ENCODE measurements at regions not wholly inside any gene's neighbourhood (a gene's known extent, or its start where the extent isn't known, plus 50 kb on each side); places are given as distances from the start of the nearest gene placed in this dataset.

DNA sequence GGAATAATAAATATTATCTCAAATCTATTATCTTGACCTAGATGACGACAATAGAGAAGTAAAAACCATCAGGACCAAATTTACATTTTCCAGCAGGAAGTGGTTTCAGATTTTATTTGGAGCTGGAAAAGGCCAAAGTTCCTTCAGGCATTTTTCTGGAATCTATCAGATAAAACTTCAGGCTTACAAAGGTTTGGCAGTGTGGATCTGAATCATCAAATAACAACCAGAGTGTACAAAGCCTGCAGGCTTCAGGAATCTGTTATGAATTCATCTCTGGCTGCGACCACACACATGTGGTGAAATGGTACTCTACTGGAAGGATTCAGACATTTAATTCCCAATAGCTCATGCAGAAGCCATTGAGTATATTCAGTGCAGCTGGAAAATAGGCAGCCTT is 726.4 kb upstream of the GRAMD2B start:
- DNase-seq (ENCODE audit: low read depth): peak; percentile 73

DNA sequence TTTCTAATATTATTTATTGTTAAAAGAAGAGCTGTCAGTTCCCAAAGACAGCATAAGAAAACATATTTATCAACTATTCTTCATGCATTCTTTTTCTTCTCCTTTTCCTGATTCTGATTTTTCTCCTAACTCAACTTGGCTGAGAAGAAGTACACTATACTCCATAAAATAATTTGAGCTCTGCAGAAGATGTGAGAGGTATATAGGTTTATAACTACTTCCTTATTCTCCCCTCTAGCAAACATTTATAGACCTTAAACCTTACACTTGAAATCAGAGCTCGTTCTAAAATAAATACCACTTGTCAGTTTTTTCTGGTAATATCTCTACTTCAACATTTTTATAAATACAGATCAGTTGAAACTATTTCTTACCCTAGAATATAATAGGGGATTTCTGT is 724.8 kb upstream of the GRAMD2B start:
- no peak for DNase-seq (ENCODE audit: low read depth)

DNA sequence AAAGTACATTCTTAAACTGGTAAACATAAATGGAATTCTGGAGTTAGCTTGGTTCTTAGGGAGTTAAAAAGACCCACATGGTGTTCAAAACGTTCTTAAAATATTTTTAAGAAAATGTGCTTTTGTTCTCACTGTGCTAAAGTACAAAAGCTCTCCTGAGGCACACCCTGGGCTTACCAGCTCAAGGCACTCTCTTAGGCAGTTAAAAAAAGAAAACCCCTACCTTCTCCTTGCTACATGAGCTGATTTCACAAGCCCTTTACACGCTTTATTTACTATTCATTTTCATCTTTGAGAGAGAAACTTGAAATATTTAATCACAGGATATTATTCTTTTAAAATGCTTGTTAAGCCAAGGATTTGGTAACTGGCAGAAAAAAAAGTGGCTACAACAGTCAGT is 723.3 kb upstream of the GRAMD2B start:
- no peak for DNase-seq (ENCODE audit: low read depth)

DNA sequence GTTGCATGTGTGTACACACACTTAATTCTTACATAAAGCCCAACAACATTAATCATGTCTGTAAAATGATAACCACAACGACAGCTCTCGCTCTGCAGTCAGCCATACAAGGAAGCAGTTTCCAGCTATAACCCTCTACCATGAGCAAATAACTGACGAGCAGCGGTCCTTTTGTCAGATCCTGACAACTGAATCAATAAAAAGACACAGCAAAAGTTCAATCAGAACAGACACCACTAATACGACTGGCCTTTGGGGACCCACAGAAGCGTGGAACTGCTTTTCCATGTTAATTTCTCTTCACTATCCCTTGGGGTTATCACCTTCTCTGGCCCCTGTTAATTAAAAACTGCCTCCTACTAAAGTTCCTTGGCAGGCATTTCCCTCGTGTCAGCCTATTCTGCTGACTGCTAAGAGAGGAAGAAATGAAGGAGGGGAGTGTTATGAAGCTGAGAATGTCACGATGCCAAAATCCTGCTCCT is 722.8 kb upstream of the GRAMD2B start:
- no peak for DNase-seq (ENCODE audit: low read depth)

DNA sequence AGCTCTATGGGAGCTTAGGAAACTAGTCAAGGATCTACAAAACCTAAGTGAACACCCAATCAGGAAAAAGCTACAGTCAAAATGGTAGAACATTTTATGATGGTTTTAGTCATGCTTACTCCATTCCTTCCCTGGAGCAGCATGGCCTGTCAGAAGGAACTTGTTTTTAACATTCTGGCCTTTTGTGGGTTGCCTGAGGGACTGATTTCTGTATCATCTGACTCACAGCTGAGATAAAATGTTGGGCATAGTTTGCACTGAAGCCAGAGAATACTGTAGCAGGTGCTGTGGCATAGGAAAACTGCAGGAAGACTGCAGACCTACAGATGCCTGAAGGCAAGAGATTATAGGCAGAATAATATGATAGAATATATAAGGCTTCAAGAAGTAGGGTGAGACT is 719.6 kb upstream of the GRAMD2B start:
- DNase-seq (ENCODE audit: low read depth): no peak

DNA sequence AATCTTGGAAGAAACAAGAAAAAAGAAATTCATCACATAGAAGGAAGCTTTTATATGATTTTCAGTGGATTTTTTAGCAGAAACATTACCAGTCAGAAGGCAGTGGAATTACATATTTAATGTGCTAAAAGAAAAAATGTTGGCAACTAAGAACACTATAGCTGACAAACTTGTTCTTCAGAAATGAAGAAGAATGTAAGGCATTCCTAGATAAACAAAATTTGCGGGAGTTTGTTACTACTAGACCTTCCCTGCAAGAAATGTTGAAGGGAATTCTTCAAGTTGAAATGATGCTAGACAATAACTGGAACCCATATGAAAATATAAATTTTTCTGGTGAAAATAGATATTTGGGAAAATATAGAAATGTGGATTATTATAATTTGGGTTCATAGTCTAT is 718.3 kb upstream of the GRAMD2B start:
- no peak for DNase-seq (ENCODE audit: low read depth)

DNA sequence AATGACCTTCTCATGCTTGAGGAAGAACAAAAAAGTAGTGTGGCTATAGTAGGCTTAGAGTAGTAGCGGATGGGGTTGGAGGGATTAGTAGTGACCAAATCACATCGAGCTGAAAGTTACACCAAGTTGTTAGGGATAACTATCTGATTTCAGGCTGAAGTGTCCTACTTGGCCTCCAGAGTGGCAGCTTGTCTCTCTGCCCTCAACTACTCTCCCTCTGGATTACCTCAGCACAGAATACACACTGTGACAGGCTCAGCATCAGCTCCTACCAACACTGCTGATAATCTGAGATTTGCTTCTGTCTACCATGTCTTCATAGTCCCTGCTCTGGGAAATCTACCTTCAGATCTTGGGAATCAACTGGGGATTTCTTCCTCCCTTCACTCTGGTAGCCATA is 714.6 kb upstream of the GRAMD2B start:
- DNase-seq (ENCODE audit: low read depth): no peak

DNA sequence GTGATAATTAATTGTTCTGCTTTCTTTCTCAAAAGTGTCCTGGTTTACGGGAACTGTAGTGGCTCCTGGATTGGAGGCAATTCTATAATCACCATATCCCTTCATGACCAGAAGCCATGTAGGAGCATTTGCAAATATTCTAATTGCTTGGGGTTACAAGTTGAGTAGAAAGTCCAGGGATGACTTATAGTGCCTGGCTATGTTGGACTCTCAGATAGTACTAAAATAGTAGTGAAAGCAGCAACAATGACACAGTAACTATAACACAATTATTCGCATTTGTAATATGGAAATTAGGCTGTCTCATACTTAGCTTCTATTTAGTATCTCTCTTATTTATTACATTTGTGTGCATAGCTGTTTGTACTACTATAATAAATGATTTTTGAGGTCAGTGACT is 712.5 kb upstream of the GRAMD2B start:
- DNase-seq (ENCODE audit: low read depth): no peak

DNA sequence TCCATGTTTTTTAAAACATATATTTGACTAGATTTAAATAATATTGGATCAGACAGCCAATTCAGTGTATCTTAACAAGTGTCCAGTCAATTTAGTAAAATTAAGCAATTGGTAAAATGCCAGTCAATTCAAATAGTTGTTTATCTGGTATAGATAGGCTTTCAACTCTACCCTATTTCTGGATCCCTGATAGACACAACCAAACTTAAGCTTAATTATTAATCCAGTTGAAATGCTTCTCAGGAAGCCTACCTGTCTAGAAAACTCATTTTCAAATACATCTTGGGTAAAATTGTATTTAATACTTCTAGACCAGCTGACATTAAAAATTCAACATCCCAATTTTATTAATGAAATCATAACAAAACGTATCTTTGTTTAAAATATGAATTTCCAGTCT is 710.8 kb upstream of the GRAMD2B start:
- no peak for DNase-seq (ENCODE audit: low read depth)

DNA sequence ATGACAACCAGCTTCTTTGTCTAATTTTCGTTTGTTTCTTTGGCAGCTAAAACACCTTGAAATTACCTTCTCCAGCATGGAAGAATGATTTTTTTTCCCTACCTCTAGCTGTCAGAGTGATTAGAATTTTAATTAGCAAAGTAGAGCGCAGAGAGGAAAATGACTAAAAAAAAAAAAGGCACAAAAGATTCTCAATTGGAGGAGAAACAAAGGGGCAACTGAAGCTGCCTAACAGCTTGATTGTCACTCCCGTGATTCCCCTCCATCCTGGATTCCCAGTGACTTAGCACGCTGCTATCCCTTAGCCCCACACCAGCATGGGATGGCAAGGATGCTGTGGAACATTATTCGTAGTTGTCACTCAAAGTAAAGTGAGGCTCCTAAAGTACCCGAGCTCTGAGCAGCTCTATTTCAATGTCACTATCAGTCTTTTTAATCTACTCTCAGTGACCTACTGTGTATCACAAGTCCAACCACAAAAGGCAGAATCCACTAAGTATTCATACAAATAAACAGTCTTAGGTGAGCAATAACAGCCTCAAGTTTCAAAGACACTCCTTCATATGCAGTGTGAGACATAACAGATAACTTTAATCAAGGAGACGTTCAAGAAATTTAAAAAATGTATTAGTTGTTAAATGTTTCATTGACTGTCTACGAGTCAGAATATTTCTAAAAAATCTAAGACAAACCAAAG is 710.0 kb upstream of the GRAMD2B start:
- no peak for DNase-seq (ENCODE audit: low read depth)

DNA sequence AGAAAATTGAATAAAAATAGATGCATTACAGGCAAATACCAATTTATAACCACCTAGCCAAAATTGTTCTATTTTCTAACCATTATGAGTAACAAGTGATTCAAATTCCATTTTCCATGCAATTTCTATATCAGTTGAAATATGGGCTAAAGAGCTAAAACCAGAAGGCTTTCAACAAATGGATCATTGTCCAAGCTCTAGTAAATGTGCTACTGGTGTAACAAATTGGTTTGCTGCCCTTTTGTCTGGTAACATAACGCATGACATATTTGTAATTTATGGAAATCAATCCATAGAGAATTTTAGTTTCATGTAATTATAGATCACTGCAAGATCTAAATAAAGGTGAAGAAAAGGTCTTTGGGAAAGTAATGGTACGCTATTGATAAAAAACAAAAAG is 708.0 kb upstream of the GRAMD2B start:
- no peak for DNase-seq (ENCODE audit: low read depth)

DNA sequence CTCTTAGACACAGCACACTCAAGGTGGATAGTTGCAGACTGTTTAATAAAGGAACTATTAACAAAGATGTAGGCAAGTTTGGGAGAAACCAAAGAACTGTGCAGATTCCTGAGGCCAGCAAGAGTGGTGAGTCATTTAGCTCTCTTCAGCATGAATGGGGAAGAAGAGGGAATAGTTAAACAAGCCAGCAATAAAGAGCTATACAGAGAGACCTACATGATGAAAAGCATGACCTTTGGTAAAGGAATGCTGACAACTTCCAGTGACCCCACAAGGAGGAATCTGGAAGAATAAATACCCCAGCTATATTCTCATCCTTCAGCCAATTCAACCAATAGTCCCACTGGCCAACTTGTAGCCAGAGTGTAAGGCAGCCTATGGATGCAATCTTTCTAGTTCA is 706.0 kb upstream of the GRAMD2B start:
- DNase-seq (ENCODE audit: low read depth): no peak

DNA sequence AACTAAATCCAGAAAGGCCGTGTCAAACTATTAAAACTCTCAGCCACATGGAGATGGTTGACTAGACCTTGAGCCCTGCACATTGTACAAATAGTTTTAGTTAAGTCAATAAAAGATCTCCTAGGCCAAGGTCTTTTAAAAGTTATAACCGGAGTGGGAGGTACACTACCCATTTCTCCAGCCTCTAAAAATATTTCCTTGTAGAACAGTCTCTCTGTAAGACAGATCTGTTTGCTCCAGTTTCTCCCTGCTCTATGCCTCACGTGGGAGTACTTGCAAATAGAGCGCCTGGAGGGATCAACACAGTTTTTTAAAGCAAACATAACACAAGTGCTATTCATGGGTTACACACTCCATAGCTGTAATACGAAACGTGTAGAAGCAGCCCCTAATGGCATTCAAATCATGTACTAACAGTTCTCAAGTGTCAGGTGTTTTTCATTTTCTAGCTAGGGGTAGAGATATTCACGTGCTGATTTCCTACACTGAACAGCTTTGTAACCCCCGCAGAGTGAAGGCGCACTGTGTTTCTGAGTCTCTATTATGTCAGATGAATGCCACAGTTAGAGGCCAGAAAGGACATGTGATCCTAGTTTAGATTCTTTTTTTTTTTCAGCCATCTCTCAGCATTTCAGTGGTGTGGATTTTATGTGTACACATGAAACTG is 703.4 kb upstream of the GRAMD2B start:
- no peak for DNase-seq (ENCODE audit: low read depth)

DNA sequence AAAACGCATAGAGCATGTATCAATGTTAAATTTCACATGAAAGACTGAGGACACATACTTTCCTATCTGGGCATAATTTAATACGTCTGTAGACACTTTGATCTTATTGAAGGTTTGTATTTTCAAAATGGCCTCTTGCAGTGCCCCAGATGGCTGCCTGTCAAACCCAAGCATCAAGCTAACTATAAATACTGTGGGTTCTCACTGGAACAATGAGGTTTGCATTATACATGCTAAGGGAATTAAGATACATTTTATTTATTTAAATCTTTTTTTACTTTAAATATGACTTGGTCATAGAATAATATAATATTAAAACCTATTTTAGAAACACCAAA is 702.9 kb upstream of the GRAMD2B start:
- no peak for DNase-seq (ENCODE audit: low read depth)

DNA sequence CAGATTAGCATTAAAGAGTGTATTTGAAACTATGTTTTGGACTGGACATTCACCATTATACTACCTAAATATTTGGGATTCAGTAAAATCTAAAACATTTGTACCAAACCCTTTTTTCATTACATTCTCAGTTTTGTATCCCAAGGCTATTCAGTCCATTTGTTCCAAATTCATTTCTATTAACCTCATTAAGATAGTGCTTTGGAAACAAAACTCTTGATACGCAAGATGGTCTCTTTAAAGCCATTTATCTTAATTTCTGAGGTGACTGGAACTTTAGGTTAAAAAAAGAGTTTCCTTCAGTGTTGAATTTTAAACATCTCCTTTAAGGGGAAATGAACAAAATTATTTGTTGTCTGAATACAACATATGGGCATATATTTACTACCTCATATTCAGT is 702.5 kb upstream of the GRAMD2B start:
- no peak for DNase-seq (ENCODE audit: low read depth)

DNA sequence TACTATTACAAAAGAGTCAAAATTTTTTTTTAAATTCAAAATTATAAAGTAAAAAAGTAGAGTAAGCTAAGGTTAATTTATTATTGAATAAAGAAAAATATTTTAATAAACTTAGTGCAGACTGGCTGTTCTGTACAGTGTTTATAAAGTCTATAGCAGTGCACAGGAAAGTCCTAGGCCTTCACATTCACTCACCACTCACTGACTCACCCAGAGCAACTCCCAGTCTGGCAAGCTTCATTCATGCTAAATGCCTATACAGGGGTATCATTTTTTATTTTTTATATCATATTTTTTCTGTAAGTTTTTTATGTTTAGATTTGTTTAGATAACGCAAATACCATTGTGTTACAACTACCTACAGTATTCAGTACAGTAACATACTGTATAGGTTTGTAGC is 700.7 kb upstream of the GRAMD2B start:
- no peak for DNase-seq (ENCODE audit: low read depth)

DNA sequence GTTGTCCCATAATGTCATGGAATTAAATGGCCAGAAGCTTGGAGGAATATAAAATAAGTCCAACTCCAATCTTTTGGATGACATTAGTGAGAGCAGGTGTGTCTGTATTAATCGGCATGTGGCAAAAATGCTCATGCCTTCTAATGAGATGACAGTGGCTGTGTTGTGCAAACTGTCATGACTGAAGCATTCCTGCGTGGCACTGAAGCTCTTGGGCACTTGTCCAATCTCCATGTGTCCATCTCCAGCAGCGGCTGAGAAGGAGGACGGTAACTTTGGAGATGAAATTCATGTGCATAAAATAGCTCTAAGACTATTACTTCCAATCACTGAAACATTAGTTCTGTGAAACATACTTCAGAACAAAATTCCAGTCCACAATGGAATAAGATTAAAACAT is 697.5 kb upstream of the GRAMD2B start:
- DNase-seq (ENCODE audit: low read depth): no peak

DNA sequence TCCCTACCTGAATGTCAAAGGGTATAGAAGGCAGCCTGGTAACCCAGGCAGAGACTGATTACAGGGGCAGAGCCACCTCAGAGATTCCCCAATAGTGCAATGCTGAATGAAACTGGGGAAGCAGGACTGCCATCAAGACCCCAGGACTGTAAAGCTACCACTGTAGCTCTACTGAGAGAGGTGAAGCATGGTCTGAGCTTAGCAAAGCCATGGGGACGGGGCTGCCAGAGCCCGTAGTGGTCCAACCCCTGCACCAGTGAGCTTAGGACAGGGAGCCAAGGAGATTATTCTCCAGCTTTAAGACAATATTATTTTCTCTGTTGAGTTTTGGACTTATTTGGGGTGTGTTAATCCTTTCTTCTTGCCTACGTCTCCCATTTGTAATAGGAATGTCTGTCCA is 679.3 kb upstream of the GRAMD2B start:
- DNase-seq (ENCODE audit: low read depth): no peak

DNA sequence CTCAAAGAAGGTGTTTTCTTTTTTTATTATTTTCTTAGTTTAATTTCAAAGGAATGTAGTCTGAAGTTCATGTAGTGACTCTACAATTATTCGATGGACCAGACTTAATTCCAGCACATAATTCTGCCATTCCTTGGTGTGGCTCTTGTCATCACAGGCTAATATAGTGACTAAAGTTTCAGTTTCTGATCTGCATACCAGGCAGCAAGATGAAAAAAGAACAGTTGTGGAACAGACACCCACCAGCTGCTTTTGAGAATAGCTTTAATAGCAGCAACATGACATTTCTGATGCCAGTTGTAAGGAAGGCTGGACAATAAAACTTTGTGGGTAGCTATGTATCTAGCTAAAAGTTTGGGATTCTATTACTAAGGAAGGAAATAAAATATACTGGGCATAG is 676.3 kb upstream of the GRAMD2B start:
- no peak for DNase-seq (ENCODE audit: low read depth)

DNA sequence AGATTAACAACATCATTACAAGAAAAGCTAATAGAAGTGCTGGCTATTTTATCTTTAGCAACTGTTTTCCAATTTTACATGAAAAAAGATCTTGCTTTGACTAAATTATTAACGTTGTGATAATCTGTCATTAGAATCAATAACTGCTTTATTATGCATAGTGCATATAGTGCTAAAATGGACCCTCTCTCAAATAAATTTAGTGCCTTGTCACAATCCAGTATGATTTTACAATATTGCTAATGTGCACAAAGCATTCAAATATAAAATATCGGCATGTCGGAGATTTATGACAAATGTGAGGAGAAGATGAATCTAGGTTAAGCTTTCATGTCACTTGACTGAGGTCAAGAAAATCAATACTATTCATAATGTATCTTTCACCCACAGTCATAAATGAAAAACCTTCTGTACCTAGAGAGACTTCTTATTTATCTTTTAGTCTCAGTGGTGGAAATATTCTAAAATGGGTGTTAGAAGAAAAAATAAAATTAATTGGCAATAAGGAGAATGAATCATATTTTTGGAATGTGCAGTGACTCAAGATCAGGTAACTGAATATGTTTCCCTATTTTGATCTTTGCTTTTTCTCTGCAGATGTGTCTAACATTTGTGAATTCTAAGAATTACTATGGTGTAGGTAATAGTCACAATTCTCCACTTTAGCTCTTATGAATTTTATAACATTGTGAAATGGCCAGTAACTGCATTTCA is 672.9 kb upstream of the GRAMD2B start:
- no peak for DNase-seq (ENCODE audit: low read depth)

DNA sequence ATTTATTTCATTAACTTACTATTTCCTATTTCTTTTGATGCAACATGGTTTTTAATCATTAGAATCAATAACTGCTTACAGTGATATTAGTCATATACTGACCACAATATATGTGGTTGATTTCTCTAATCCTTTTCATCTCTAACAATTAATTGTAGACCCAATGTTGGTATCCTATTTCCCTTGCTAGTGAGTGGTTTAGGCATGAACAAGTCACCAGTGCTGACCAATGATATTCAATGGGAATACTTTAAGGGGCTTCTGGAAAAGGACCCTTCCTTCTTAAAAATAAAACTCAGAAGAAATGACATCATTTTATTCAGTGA is 672.4 kb upstream of the GRAMD2B start:
- DNase-seq (ENCODE audit: low read depth): no peak

DNA sequence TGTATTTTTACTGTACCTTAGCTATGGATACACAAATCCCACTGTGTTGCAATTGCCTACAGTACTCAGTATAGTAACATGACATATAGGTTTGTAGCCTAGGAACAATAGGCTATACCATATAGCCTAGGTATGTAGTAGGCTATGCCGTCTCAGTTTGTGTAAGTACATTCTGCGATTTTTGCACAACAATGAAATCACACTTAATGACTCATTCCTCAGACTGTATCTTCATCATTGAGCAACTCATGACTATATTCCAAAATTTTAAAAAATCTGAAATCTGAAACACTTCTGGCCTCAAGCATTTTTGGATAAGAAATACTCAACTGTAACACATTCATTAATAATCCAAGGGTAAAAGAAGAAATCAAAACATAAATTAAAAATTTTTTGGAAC is 666.8 kb upstream of the GRAMD2B start:
- DNase-seq (ENCODE audit: low read depth): no peak

DNA sequence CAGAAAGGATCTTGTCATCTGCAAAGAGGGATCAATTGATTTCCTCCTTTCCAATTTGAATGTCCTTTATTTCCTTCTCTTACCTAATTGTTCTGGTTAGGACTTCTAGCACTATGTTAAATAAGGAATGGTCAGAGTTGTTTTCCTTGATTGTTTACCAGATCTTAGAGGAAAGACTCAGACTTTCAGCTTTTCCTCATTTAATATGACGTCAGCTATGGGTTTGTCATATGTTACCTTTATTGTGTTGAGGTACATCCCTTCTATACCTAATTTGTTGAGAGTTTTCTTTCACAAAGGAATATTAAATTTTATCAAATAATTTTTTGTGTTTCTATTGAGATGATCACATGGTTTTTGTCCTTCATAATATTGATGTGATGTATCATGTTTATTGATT is 656.5 kb upstream of the GRAMD2B start:
- DNase-seq (ENCODE audit: low read depth): no peak

DNA sequence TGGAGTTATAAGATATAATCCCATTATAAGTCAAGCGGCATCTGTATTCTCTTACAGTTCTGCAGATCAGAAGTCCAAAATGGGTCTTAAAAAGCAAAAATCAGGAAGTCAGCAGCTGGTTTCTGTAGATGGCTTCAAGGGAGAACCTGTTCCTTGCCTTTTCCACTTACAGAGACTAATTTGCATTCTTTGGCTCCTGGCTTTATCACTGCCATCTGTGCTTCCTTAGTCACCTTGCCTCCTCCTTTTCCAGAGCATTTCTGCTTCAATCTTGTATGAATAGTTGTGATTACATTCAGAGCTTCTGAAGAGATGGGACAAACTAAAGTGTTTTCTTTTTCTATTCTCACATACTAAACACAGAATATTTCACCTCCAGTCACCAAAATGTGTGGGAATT is 647.3 kb upstream of the GRAMD2B start:
- no peak for DNase-seq (ENCODE audit: low read depth)
